ENCODE measurements at regions not wholly inside any gene's neighbourhood (a gene's known extent, or its start where the extent isn't known, plus 50 kb on each side); places are given as distances from the start of the nearest gene placed in this dataset.

GRCh38 chr3:72233571-72233970 is 448.6 kb upstream of the PROK2 start:
- Histone ChIP-seq H3K27ac (peak overlapping the region; percentile 16 to 64), H3K4me1 (peaks cover 48% of the 10 kb centered on the region), H3K36me3 (ENCODE audit: low read depth, missing control alignments) (no peaks in the 10 kb centered on the region), H3K4me3 (no peak overlapping the region), H3K9me3 (no peaks in the 10 kb centered on the region), H3K27me3 (no peaks in the 10 kb centered on the region)
- TF ChIP-seq POLR2A (IDR thresholded peaks at IDR 0.05) = no peak
- no peak for TF ChIP-seq CTCF (IDR thresholded peaks at IDR 0.05)
- intact Hi-C loops (cut with DNase I; ENCODE audit: low total_unique reads) = no loop called here
- no peak for DNase-seq
- 81 to 100% methylated on average over 2 of the region's 2 CpGs for WGBS, 2 donors

GRCh38 chr3:72232777-72233176 is 447.8 kb upstream of the PROK2 start:
- no peaks in the 10 kb centered on the region for H3K36me3 ChIP-seq (ENCODE audit: low read depth, missing control alignments)
- peaks cover 40% of the 10 kb centered on the region for H3K4me1 ChIP-seq
- no peak for DNase-seq
- no peak overlapping the region for H3K4me3 ChIP-seq
- H3K9me3 ChIP-seq = no peaks in the 10 kb centered on the region
- no peak for TF ChIP-seq POLR2A (IDR thresholded peaks at IDR 0.05)
- no peaks in the 10 kb centered on the region for H3K27me3 ChIP-seq
- 71 to 87% methylated on average over 6 of the region's 6 CpGs for WGBS, 2 donors
- peak overlapping the region in 1 of 2 donors; percentile 58 for H3K27ac ChIP-seq
- intact Hi-C loops (cut with DNase I; ENCODE audit: low total_unique reads) = no loop called here

GRCh38 chr3:72232331-72232730 is 447.4 kb upstream of the PROK2 start:
- DNase-seq = no peak
- Histone ChIP-seq H3K36me3 (ENCODE audit: low read depth, missing control alignments) (no peaks in the 10 kb centered on the region), H3K4me1 (peaks cover 39% of the 10 kb centered on the region), H3K9me3 (no peaks in the 10 kb centered on the region), H3K4me3 (no peak overlapping the region), H3K27ac (peak overlapping the region; percentile 47 to 58), H3K27me3 (no peaks in the 10 kb centered on the region)
- 55 to 63% methylated on average over 4 of the region's 4 CpGs for WGBS, 2 donors
- no peak for TF ChIP-seq POLR2A (IDR thresholded peaks at IDR 0.05)
- no peak for TF ChIP-seq CTCF (IDR thresholded peaks at IDR 0.05)
- intact Hi-C loops (cut with DNase I; ENCODE audit: low total_unique reads) = no loop called here

- Histone ChIP-seq H3K27me3 (no peaks in the 10 kb centered on the region), H3K9me3 (no peaks in the 10 kb centered on the region), H3K4me1 (peaks cover 39% of the 10 kb centered on the region), H3K36me3 (ENCODE audit: low read depth, missing control alignments) (no peaks in the 10 kb centered on the region), H3K27ac (peak overlapping the region; percentile 47 to 62), H3K4me3 (no peak overlapping the region)
- TF ChIP-seq CTCF (IDR thresholded peaks at IDR 0.05) (no peak), POLR2A (IDR thresholded peaks at IDR 0.05) (no peak)
- 54 to 69% methylated on average over 10 of the region's 10 CpGs for WGBS, 2 donors
- intact Hi-C loops (cut with DNase I; ENCODE audit: low total_unique reads) = no loop called here
- DNase-seq = peak; percentile 86
Observed at GRCh38 chr3:72231439-72232196, 446.7 kb upstream of the PROK2 start.

GRCh38 chr3:72230774-72231379 is 445.9 kb upstream of the PROK2 start:
- no peak overlapping the region for H3K4me3 ChIP-seq
- H3K4me1 ChIP-seq = peaks cover 38% of the 10 kb centered on the region
- no peaks in the 10 kb centered on the region for H3K27me3 ChIP-seq
- peak overlapping the region; percentile 47 to 62 for H3K27ac ChIP-seq
- no peaks in the 10 kb centered on the region for H3K9me3 ChIP-seq
- TF ChIP-seq CTCF (IDR thresholded peaks at IDR 0.05) (no peak), POLR2A (IDR thresholded peaks at IDR 0.05) (no peak)
- 15 to 39% methylated on average over 1 of the region's 1 CpG for WGBS, 2 donors
- intact Hi-C loops (cut with DNase I; ENCODE audit: low total_unique reads) = no loop called here
- H3K36me3 ChIP-seq (ENCODE audit: low read depth, missing control alignments) = no peaks in the 10 kb centered on the region
- peak; percentile 77 for DNase-seq

Measured in testis (tissue), 2 donors.